ENCODE measurements at regions not wholly inside any gene's neighbourhood (a gene's known extent, or its start where the extent isn't known, plus 50 kb on each side); places are given as distances from the start of the nearest gene placed in this dataset.
"Not testable (repeated sequence)": the region's sequence is repeated elsewhere in the genome, so short reads cannot be mapped to it uniquely, and the experiment has no call there.

- no peak for DNase-seq (ENCODE audit: low read depth)
- in situ Hi-C loops (cut with HindIII; ENCODE audit: low sequenced_read_pairs), result no loop called here
- no peak for TF ChIP-seq CTCF (IDR thresholded peaks at IDR 0.05; ENCODE audit: low read depth, low read length, missing control alignments)
- H3K4me3 ChIP-seq (ENCODE audit: low read depth, low read length), result no peak overlapping the region
Measured at GRCh38 chr2:186966015-186966414, 117.0 kb upstream of the ZSWIM2 start.

- no peak for DNase-seq (ENCODE audit: low read depth)
- no peak overlapping the region for H3K4me3 ChIP-seq (ENCODE audit: low read depth, low read length)
- in situ Hi-C loops (cut with HindIII; ENCODE audit: low sequenced_read_pairs), result no loop called here
- no peak for TF ChIP-seq CTCF (IDR thresholded peaks at IDR 0.05; ENCODE audit: low read depth, low read length, missing control alignments)
Measured at GRCh38 chr2:186962085-186962747, 113.2 kb upstream of the ZSWIM2 start.

- in situ Hi-C loops (cut with HindIII; ENCODE audit: low sequenced_read_pairs), result not testable (repeated sequence)
Measured at GRCh38 chr2:186960241-186960640, 111.3 kb upstream of the ZSWIM2 start.

GRCh38 chr2:186959486-186959885, 110.5 kb upstream of the ZSWIM2 start:
- H3K4me3 ChIP-seq (ENCODE audit: low read depth, low read length), result no peak overlapping the region
- TF ChIP-seq CTCF (IDR thresholded peaks at IDR 0.05; ENCODE audit: low read depth, low read length, missing control alignments), result no peak
- in situ Hi-C loops (cut with HindIII; ENCODE audit: low sequenced_read_pairs), result no loop called here
- no peak for DNase-seq (ENCODE audit: low read depth)

More at GRCh38 chr2:186960241-186960640, 111.3 kb upstream of the ZSWIM2 start:
- H3K4me3 ChIP-seq (ENCODE audit: low read depth, low read length); DNase-seq (ENCODE audit: low read depth): not testable (repeated sequence)

- no peak overlapping the region for H3K4me3 ChIP-seq (ENCODE audit: low read depth, low read length)
- in situ Hi-C loops (cut with HindIII; ENCODE audit: low sequenced_read_pairs), result no loop called here
- no peak for DNase-seq (ENCODE audit: low read depth)
- TF ChIP-seq CTCF (IDR thresholded peaks at IDR 0.05; ENCODE audit: low read depth, low read length, missing control alignments), result no peak
Measured at GRCh38 chr2:186950694-186951093, 101.7 kb upstream of the ZSWIM2 start.

- H3K4me3 ChIP-seq (ENCODE audit: low read depth, low read length), result no peak overlapping the region
- DNase-seq (ENCODE audit: low read depth), result no peak
- in situ Hi-C loops (cut with HindIII; ENCODE audit: low sequenced_read_pairs), result no loop called here
- no peak for TF ChIP-seq CTCF (IDR thresholded peaks at IDR 0.05; ENCODE audit: low read depth, low read length, missing control alignments)
Measured at GRCh38 chr2:186949726-186950256, 100.8 kb upstream of the ZSWIM2 start.

- H3K4me3 ChIP-seq (ENCODE audit: low read depth, low read length), result no peak overlapping the region
- in situ Hi-C loops (cut with HindIII; ENCODE audit: low sequenced_read_pairs), result no loop called here
- DNase-seq (ENCODE audit: low read depth), result no peak
- no peak for TF ChIP-seq CTCF (IDR thresholded peaks at IDR 0.05; ENCODE audit: low read depth, low read length, missing control alignments)
Measured at GRCh38 chr2:186947516-186947915, 98.5 kb upstream of the ZSWIM2 start.

All from astrocyte of the cerebellum (primary cell).